ENCODE measurements at regions not wholly inside any gene's neighbourhood (a gene's known extent, or its start where the extent isn't known, plus 50 kb on each side); places are given as distances from the start of the nearest gene placed in this dataset.

- no peak overlapping the region for H4K5ac ChIP-seq (ENCODE audit: insufficient read length, low read depth, low read length)
- Mint-ChIP-seq H3K4me1 (peaks cover 0 to 11% of the 10 kb centered on the region in 2 experiments; a peak in 3 of 4 replicates), H3K27me3 (ENCODE audit: low read depth) (no peaks in the 10 kb centered on the region), H3K9me3 (no peaks in the 10 kb centered on the region; a peak in 1 of 5 replicates), H3K27ac (no peak overlapping the region), H3K36me3 (ENCODE audit: insufficient read depth in 1 of 3, low read depth in 3 of 3) (no peaks in the 10 kb centered on the region), H3K4me3 (no peak overlapping the region)
- no peaks in the 10 kb centered on the region for H3K9me3 ChIP-seq (ENCODE audit: control insufficient read depth, low read depth, low read length)
- no peaks in the 10 kb centered on the region for H4K20me1 ChIP-seq (ENCODE audit: control insufficient read depth, insufficient read depth, insufficient read length)
- no peak overlapping the region for H3K4ac ChIP-seq (ENCODE audit: low read depth, low read length)
- DNase-seq = no peak
- no peaks in the 10 kb centered on the region for H3K4me1 ChIP-seq (ENCODE audit: insufficient read depth, low read length)
- H3K79me1 ChIP-seq (ENCODE audit: insufficient read depth, low read depth, low read length, poor library complexity, severe bottlenecking) = no peaks in the 10 kb centered on the region
- TF ChIP-seq CTCF (conservative IDR thresholded peaks at IDR 0.05) = no peak
- H4K91ac ChIP-seq (ENCODE audit: insufficient read length, low read depth, low read length) = no peak overlapping the region
- no peak overlapping the region for H3K18ac ChIP-seq (ENCODE audit: insufficient read length, low read depth, low read length)
- no peak overlapping the region for H2BK5ac ChIP-seq (ENCODE audit: insufficient read length, low read length)
- H2BK20ac ChIP-seq (ENCODE audit: low read depth, low read length, poor library complexity, severe bottlenecking) = no peak overlapping the region
- no peaks in the 10 kb centered on the region for H3K79me2 ChIP-seq (ENCODE audit: insufficient read depth, low read length)
- H3K23ac ChIP-seq (ENCODE audit: insufficient read length, low read depth, low read length) = no peak overlapping the region
- H2BK15ac ChIP-seq (ENCODE audit: low read depth, low read length) = no peak overlapping the region
- H3K4me2 ChIP-seq (ENCODE audit: insufficient read depth, insufficient read length, low read length) = no peak overlapping the region
- H3K9ac ChIP-seq (ENCODE audit: extremely low read depth, insufficient read length, low read length) = no peak overlapping the region
- H2AFZ ChIP-seq (ENCODE audit: low read length) = no peak overlapping the region
- H3K27me3 ChIP-seq (ENCODE audit: insufficient read depth, low read length) = no peaks in the 10 kb centered on the region
- H3K23me2 ChIP-seq (ENCODE audit: insufficient read length, low read depth, low read length, poor library complexity, severe bottlenecking) = no peaks in the 10 kb centered on the region
- no peak overlapping the region for H3T11ph ChIP-seq (ENCODE audit: low read length)
- H3K27ac ChIP-seq (ENCODE audit: insufficient read length, low read depth, low read length) = no peak overlapping the region
- H3K56ac ChIP-seq (ENCODE audit: insufficient read length, low read depth, low read length) = no peak overlapping the region
- no peak overlapping the region for H3K14ac ChIP-seq (ENCODE audit: insufficient read depth, low read length)
- no peak overlapping the region for H2BK120ac ChIP-seq (ENCODE audit: low read depth, low read length, poor library complexity, severe bottlenecking)
- WGBS (ENCODE audit: extremely low coverage, insufficient read length, low lambda C conversion rate) = no CpG with 5 or more reads among the region's 3 CpGs
- H2BK12ac ChIP-seq (ENCODE audit: insufficient read length, low read depth, low read length) = no peak overlapping the region
- H4K8ac ChIP-seq (replicated peaks; ENCODE audit: insufficient read length, low read depth, low read length) = no peak overlapping the region
- no peak overlapping the region for H2AK5ac ChIP-seq (ENCODE audit: insufficient read length, low read length)
Measured at GRCh38 chr18:42617221-42617620, 498.3 kb downstream of the RIT2 start.
